Neural cell (in vitro differentiated cells): ENCODE measurements at regions not wholly inside any gene's neighbourhood (a gene's known extent, or its start where the extent isn't known, plus 50 kb on each side); places are given as distances from the start of the nearest gene placed in this dataset.

Experiments used
- H2AFZ ChIP-seq: fragments of 200-600, 300-800 bp; sonication (generic), shearing (Covaris generic); 2 replicates; pipeline ENCODE4 v1.6.0; 2014; ENCODE audit warnings: low read depth, mild to moderate bottlenecking, antibody characterized with exemption, low read length, moderate library complexity
- H3F3A ChIP-seq: fragments of 200-600 bp; shearing (Covaris generic); 2 replicates; pipeline ENCODE4 v1.6.1; 2016; ENCODE audit warnings: mild to moderate bottlenecking, moderate library complexity, mixed read lengths, antibody characterized with exemption, low read length; ENCODE audit not compliant: insufficient read depth, poor library complexity, severe bottlenecking
- H3K27ac ChIP-seq: fragments of 200-600, 300-800 bp; sonication (generic), shearing (Covaris generic); 2 replicates; pipeline ENCODE4 v1.5.1; 2014; ENCODE audit warnings: mild to moderate bottlenecking, low read length, moderate library complexity
- H3K27me3 ChIP-seq: fragments of 300-800, 200-600 bp; sonication (generic), shearing (Covaris generic); 2 replicates; pipeline ENCODE4 v1.6.0; 2014; ENCODE audit warnings: mild to moderate bottlenecking, low read depth, low read length, moderate library complexity; ENCODE audit not compliant: insufficient read depth
- H3K36me3 ChIP-seq: fragments of 300-800, 200-600 bp; sonication (generic), shearing (Covaris generic); 2 replicates; pipeline ENCODE4 v1.5.1; 2014; ENCODE audit warnings: mild to moderate bottlenecking, antibody characterized with exemption, low read length, moderate library complexity; ENCODE audit not compliant: insufficient read depth
- H3K4me2 ChIP-seq: fragments of 300-800, 200-600 bp; sonication (generic), shearing (Covaris generic); 2 replicates; pipeline ENCODE4 v1.6.0; 2014; ENCODE audit warnings: mild to moderate bottlenecking, low read length
- H3K4me3 ChIP-seq: fragments of 300-800, 200-600 bp; sonication (generic), shearing (Covaris generic); 2 replicates; pipeline ENCODE4 v1.5.1; 2014; ENCODE audit warnings: mild to moderate bottlenecking, low read length, moderate library complexity
- H3K79me2 ChIP-seq: fragments of 200-600 bp; shearing (Covaris generic); replicated peaks from 2 replicates; pipeline ENCODE4 v1.6.0; 2014; ENCODE audit warnings: mild to moderate bottlenecking, low read length, moderate library complexity; ENCODE audit not compliant: insufficient read depth
- H3K9ac ChIP-seq: fragments of 300-800, 200-600 bp; sonication (generic), shearing (Covaris generic); 2 replicates; pipeline ENCODE4 v1.6.1; 2016; ENCODE audit warnings: mild to moderate bottlenecking, low read length, mixed read lengths
- H3K9me2 ChIP-seq: fragments of 200-600 bp; shearing (Covaris generic); 2 replicates; pipeline ENCODE4 v1.6.1; 2016; ENCODE audit warnings: mild to moderate bottlenecking, low read length, mixed read lengths; ENCODE audit not compliant: insufficient read depth
- H3K9me3 ChIP-seq: fragments of 200-600, 300-800 bp; sonication (generic), shearing (Covaris generic); 2 replicates; pipeline ENCODE4 v1.6.1; 2016; ENCODE audit warnings: mild to moderate bottlenecking, mixed run types, low read length, moderate library complexity, mixed read lengths
- H4K20me1 ChIP-seq: fragments of 200-600 bp; shearing (Covaris generic); 2 replicates; pipeline ENCODE4 v1.6.1; 2016; ENCODE audit warnings: mild to moderate bottlenecking, mixed run types; ENCODE audit not compliant: insufficient read depth
- EP300 ChIP-seq: fragments of 450-650 bp; conservative IDR thresholded peaks from 2 replicates; pipeline ENCODE4 v1.6.1; 2014; ENCODE audit warnings: antibody characterized with exemption, mild to moderate bottlenecking, moderate library complexity; ENCODE audit not compliant: poor library complexity, severe bottlenecking
- EZH2 ChIP-seq: fragments of 200-600, 300-800 bp; shearing (Covaris generic), sonication (generic); IDR thresholded peaks from 2 replicates; pipeline ENCODE4 v1.6.1; 2014; ENCODE audit warnings: antibody characterized with exemption, low read length, borderline replicate concordance, mild to moderate bottlenecking; ENCODE audit not compliant: insufficient read depth, poor library complexity, severe bottlenecking
- MXI1 ChIP-seq: fragments of 450-650 bp; conservative IDR thresholded peaks from 2 replicates; pipeline ENCODE4 v1.6.1; 2014; ENCODE audit warnings: antibody characterized with exemption, mild to moderate bottlenecking; ENCODE audit not compliant: poor library complexity, severe bottlenecking
- POLR2AphosphoS5 ChIP-seq: IDR thresholded peaks from 2 replicates; pipeline ENCODE4 v1.6.1; 2012
- RAD21 ChIP-seq: fragments of 450-650 bp; conservative IDR thresholded peaks from 2 replicates; pipeline ENCODE4 v1.6.1; 2014; ENCODE audit warnings: antibody characterized with exemption, mild to moderate bottlenecking, moderate library complexity
- SMC3 ChIP-seq: fragments of 450-650 bp; conservative IDR thresholded peaks from 2 replicates; pipeline ENCODE4 v1.6.1; 2014; ENCODE audit warnings: antibody characterized with exemption, mild to moderate bottlenecking, moderate library complexity; ENCODE audit not compliant: poor library complexity
- TAF1 ChIP-seq: IDR thresholded peaks from 2 replicates; pipeline ENCODE4 v1.6.1; 2012; ENCODE audit warnings: low read depth
- TF ChIP-seq, protein P1 (sequence below): IDR thresholded peaks from 2 replicates; pipeline ENCODE4 v1.6.1; 2012; ENCODE audit warnings: borderline replicate concordance
- TF ChIP-seq, protein P2 (sequence below): fragments of 450-650 bp; IDR thresholded peaks from 2 replicates; pipeline ENCODE4 v1.5.1; 2014; ENCODE audit warnings: antibody characterized with exemption, mild to moderate bottlenecking, moderate library complexity; ENCODE audit not compliant: poor library complexity, severe bottlenecking

DNA sequence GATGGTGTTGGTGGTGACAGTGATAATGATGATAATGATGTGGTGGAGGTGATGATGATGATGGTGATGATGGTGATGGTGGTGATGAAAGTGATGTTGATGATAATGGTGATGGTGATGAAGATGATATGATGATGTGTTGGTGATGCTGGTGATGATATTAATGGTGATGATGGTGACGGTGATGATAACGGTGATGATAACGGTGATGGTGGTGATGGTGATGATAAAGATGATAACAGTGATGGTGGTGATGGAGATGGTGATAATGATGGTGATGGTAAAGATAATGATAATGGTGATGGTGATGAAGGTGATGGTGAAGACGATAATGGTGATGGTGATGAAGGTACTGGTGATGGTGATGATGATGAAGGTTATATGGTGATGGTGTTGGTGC, 76.6 kb downstream of the UNCX start:
- TF ChIP-seq POLR2AphosphoS5 (no peak), EP300 (no peak), MXI1 (no peak), RAD21 (no peak), TAF1 (no peak), SMC3 (no peak), EZH2 (no peak)
- TF ChIP-seq, protein P1, sequence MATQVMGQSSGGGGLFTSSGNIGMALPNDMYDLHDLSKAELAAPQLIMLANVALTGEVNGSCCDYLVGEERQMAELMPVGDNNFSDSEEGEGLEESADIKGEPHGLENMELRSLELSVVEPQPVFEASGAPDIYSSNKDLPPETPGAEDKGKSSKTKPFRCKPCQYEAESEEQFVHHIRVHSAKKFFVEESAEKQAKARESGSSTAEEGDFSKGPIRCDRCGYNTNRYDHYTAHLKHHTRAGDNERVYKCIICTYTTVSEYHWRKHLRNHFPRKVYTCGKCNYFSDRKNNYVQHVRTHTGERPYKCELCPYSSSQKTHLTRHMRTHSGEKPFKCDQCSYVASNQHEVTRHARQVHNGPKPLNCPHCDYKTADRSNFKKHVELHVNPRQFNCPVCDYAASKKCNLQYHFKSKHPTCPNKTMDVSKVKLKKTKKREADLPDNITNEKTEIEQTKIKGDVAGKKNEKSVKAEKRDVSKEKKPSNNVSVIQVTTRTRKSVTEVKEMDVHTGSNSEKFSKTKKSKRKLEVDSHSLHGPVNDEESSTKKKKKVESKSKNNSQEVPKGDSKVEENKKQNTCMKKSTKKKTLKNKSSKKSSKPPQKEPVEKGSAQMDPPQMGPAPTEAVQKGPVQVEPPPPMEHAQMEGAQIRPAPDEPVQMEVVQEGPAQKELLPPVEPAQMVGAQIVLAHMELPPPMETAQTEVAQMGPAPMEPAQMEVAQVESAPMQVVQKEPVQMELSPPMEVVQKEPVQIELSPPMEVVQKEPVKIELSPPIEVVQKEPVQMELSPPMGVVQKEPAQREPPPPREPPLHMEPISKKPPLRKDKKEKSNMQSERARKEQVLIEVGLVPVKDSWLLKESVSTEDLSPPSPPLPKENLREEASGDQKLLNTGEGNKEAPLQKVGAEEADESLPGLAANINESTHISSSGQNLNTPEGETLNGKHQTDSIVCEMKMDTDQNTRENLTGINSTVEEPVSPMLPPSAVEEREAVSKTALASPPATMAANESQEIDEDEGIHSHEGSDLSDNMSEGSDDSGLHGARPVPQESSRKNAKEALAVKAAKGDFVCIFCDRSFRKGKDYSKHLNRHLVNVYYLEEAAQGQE = no peak
- TF ChIP-seq, protein P2, sequence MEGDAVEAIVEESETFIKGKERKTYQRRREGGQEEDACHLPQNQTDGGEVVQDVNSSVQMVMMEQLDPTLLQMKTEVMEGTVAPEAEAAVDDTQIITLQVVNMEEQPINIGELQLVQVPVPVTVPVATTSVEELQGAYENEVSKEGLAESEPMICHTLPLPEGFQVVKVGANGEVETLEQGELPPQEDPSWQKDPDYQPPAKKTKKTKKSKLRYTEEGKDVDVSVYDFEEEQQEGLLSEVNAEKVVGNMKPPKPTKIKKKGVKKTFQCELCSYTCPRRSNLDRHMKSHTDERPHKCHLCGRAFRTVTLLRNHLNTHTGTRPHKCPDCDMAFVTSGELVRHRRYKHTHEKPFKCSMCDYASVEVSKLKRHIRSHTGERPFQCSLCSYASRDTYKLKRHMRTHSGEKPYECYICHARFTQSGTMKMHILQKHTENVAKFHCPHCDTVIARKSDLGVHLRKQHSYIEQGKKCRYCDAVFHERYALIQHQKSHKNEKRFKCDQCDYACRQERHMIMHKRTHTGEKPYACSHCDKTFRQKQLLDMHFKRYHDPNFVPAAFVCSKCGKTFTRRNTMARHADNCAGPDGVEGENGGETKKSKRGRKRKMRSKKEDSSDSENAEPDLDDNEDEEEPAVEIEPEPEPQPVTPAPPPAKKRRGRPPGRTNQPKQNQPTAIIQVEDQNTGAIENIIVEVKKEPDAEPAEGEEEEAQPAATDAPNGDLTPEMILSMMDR = no peak

DNA sequence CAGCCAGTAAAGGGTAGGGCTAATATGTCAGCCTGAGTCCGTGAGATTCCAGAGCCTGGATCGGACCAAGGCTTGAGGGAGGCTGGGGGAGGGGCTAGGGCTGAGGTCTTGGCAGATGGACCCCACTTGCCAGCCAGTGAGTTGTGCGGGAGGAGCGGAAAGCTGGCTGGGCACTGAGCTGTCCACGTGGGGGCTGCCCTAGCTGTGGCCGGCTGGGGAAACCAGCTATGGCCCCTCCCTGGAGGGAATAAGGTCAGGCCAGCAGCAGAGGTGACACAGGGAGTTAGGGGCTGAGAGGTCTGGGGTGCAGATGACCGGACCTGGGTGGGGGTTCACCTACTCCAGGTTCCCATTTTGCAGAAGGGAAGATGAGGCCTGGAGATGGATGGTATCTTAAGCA, 77.3 kb downstream of the UNCX start:
- Histone ChIP-seq H3K27ac (no peak overlapping the region), H2AFZ (no peak overlapping the region), H3K4me3 (no peak overlapping the region), H3K9ac (no peak overlapping the region), H3K4me2 (no peak overlapping the region), H3K79me2 (no peaks in the 10 kb centered on the region), H3K9me2 (no peaks in the 10 kb centered on the region), H3K36me3 (no peaks in the 10 kb centered on the region), H4K20me1 (no peaks in the 10 kb centered on the region), H3F3A (no peaks in the 10 kb centered on the region), H3K9me3 (no peaks in the 10 kb centered on the region), H3K27me3 (no peaks in the 10 kb centered on the region)
- TF ChIP-seq EP300 (no peak), TAF1 (no peak), POLR2AphosphoS5 (no peak), RAD21 (no peak), SMC3 (no peak), EZH2 (no peak), MXI1 (no peak)
- TF ChIP-seq, protein P2 = no peak
- TF ChIP-seq, protein P1 = no peak

More for the DNA sequence above, 76.6 kb downstream of the UNCX start:
- Histone ChIP-seq H3K27me3 (no peaks in the 10 kb centered on the region), H3F3A (no peaks in the 10 kb centered on the region), H3K36me3 (no peaks in the 10 kb centered on the region), H3K9ac (no peak overlapping the region), H3K4me2 (no peak overlapping the region), H3K27ac (no peak overlapping the region), H3K79me2 (no peaks in the 10 kb centered on the region), H3K4me3 (no peak overlapping the region), H3K9me3 (no peaks in the 10 kb centered on the region), H2AFZ (no peak overlapping the region), H4K20me1 (no peaks in the 10 kb centered on the region), H3K9me2 (no peaks in the 10 kb centered on the region)
